ENCODE measurements at regions not wholly inside any gene's neighbourhood (a gene's known extent, or its start where the extent isn't known, plus 50 kb on each side); places are given as distances from the start of the nearest gene placed in this dataset.

- no peaks in the 10 kb centered on the region for H3K9me3 Mint-ChIP-seq
- H3K4me3 Mint-ChIP-seq = no peak overlapping the region
These were observed 358.5 kb downstream of the SEC16B start for GRCh38 chr1:177611402-177611801.

GRCh38 chr1:177609953-177610352 is 359.9 kb downstream of the SEC16B start:
- H3K27ac Mint-ChIP-seq = no peak overlapping the region
- no peaks in the 10 kb centered on the region for H3K9me3 Mint-ChIP-seq
- DNase-seq = no peak
- no peak overlapping the region for H3K4me3 Mint-ChIP-seq
- POLR2A ChIA-PET = no interaction called here
- no peaks in the 10 kb centered on the region for H3K27me3 Mint-ChIP-seq
- CTCF ChIA-PET = no interaction called here
- H3K36me3 Mint-ChIP-seq (ENCODE audit: low read depth) = no peaks in the 10 kb centered on the region
- H3K4me1 Mint-ChIP-seq = no peaks in the 10 kb centered on the region

More at GRCh38 chr1:177611402-177611801, 358.5 kb downstream of the SEC16B start:
- ChIA-PET CTCF (no interaction called here), POLR2A (no interaction called here)
- no peak for DNase-seq
- H3K27me3 Mint-ChIP-seq = no peaks in the 10 kb centered on the region
- no peak overlapping the region for H3K27ac Mint-ChIP-seq
- no peaks in the 10 kb centered on the region for H3K4me1 Mint-ChIP-seq
- no peaks in the 10 kb centered on the region for H3K36me3 Mint-ChIP-seq (ENCODE audit: low read depth)

- Mint-ChIP-seq H3K27me3 (no peaks in the 10 kb centered on the region), H3K9me3 (peaks cover 4% of the 10 kb centered on the region), H3K36me3 (ENCODE audit: low read depth) (no peaks in the 10 kb centered on the region), H3K4me1 (no peaks in the 10 kb centered on the region), H3K4me3 (no peak overlapping the region), H3K27ac (no peak overlapping the region)
- DNase-seq = no peak
- ChIA-PET CTCF (no interaction called here), POLR2A (no interaction called here)
These were observed 368.9 kb downstream of the SEC16B start for GRCh38 chr1:177600936-177601335.

- no peaks in the 10 kb centered on the region for H3K4me1 Mint-ChIP-seq
- peaks cover 4% of the 10 kb centered on the region for H3K9me3 Mint-ChIP-seq
- ChIA-PET CTCF (no interaction called here), POLR2A (no interaction called here)
- no peak overlapping the region for H3K4me3 Mint-ChIP-seq
- DNase-seq = no peak
- no peaks in the 10 kb centered on the region for H3K36me3 Mint-ChIP-seq (ENCODE audit: low read depth)
- no peak overlapping the region for H3K27ac Mint-ChIP-seq
- no peaks in the 10 kb centered on the region for H3K27me3 Mint-ChIP-seq
These were observed 369.5 kb downstream of the SEC16B start for GRCh38 chr1:177600321-177600720.

- no peaks in the 10 kb centered on the region for H3K4me1 Mint-ChIP-seq
- CTCF ChIA-PET = no interaction called here
- H3K4me3 Mint-ChIP-seq = no peak overlapping the region
- H3K36me3 Mint-ChIP-seq (ENCODE audit: low read depth) = no peaks in the 10 kb centered on the region
- H3K9me3 Mint-ChIP-seq = peaks cover 4% of the 10 kb centered on the region
- no peak overlapping the region for H3K27ac Mint-ChIP-seq
- DNase-seq = no peak
- POLR2A ChIA-PET = no interaction called here
- H3K27me3 Mint-ChIP-seq = no peaks in the 10 kb centered on the region
These were observed 372.5 kb downstream of the SEC16B start for GRCh38 chr1:177597393-177597792.

GRCh38 chr1:177596485-177596884 is 373.4 kb downstream of the SEC16B start:
- no peaks in the 10 kb centered on the region for H3K36me3 Mint-ChIP-seq (ENCODE audit: low read depth)
- no peak overlapping the region for H3K4me3 Mint-ChIP-seq

GRCh38 chr1:177593105-177593504 is 376.8 kb downstream of the SEC16B start:
- no peaks in the 10 kb centered on the region for H3K36me3 Mint-ChIP-seq (ENCODE audit: low read depth)
- H3K4me1 Mint-ChIP-seq = no peaks in the 10 kb centered on the region
- DNase-seq = no peak
- H3K27me3 Mint-ChIP-seq = no peaks in the 10 kb centered on the region
- H3K27ac Mint-ChIP-seq = no peak overlapping the region
- CTCF ChIA-PET = no interaction called here
- POLR2A ChIA-PET = no interaction called here
- no peak overlapping the region for H3K4me3 Mint-ChIP-seq
- H3K9me3 Mint-ChIP-seq = peaks cover 2% of the 10 kb centered on the region

More at GRCh38 chr1:177596485-177596884, 373.4 kb downstream of the SEC16B start:
- Mint-ChIP-seq H3K4me1 (no peaks in the 10 kb centered on the region), H3K9me3 (peaks cover 4% of the 10 kb centered on the region), H3K27ac (no peak overlapping the region), H3K27me3 (no peaks in the 10 kb centered on the region)
- POLR2A ChIA-PET = no interaction called here
- DNase-seq = no peak
- CTCF ChIA-PET = no interaction called here

GRCh38 chr1:177592624-177593023 is 377.2 kb downstream of the SEC16B start:
- no peak overlapping the region for H3K4me3 Mint-ChIP-seq
- ChIA-PET CTCF (no interaction called here), POLR2A (no interaction called here)
- H3K27me3 Mint-ChIP-seq = no peaks in the 10 kb centered on the region
- H3K9me3 Mint-ChIP-seq = peaks cover 2% of the 10 kb centered on the region
- DNase-seq = no peak
- H3K27ac Mint-ChIP-seq = no peak overlapping the region
- no peaks in the 10 kb centered on the region for H3K36me3 Mint-ChIP-seq (ENCODE audit: low read depth)
- H3K4me1 Mint-ChIP-seq = no peaks in the 10 kb centered on the region

GRCh38 chr1:177591155-177591554 is 378.7 kb downstream of the SEC16B start:
- Mint-ChIP-seq H3K27me3 (no peaks in the 10 kb centered on the region), H3K4me1 (no peaks in the 10 kb centered on the region), H3K27ac (no peak overlapping the region), H3K36me3 (ENCODE audit: low read depth) (no peaks in the 10 kb centered on the region), H3K9me3 (peaks cover 2% of the 10 kb centered on the region), H3K4me3 (no peak overlapping the region)
- ChIA-PET CTCF (no interaction called here), POLR2A (no interaction called here)
- no peak for DNase-seq

- Mint-ChIP-seq H3K4me3 (no peak overlapping the region), H3K9me3 (peaks cover 2% of the 10 kb centered on the region), H3K27ac (no peak overlapping the region), H3K36me3 (ENCODE audit: low read depth) (no peaks in the 10 kb centered on the region), H3K4me1 (no peaks in the 10 kb centered on the region), H3K27me3 (no peaks in the 10 kb centered on the region)
- no peak for DNase-seq
- ChIA-PET CTCF (no interaction called here), POLR2A (no interaction called here)
These were observed 380.7 kb downstream of the SEC16B start for GRCh38 chr1:177589166-177589565.

- Mint-ChIP-seq H3K4me3 (no peak overlapping the region), H3K9me3 (peaks cover 5% of the 10 kb centered on the region), H3K4me1 (no peaks in the 10 kb centered on the region), H3K36me3 (ENCODE audit: low read depth) (no peaks in the 10 kb centered on the region), H3K27me3 (no peaks in the 10 kb centered on the region), H3K27ac (no peak overlapping the region)
- ChIA-PET CTCF (no interaction called here), POLR2A (no interaction called here)
- DNase-seq = no peak
These were observed 383.4 kb downstream of the SEC16B start for GRCh38 chr1:177586429-177586828.

- ChIA-PET CTCF (no interaction called here), POLR2A (no interaction called here)
- Mint-ChIP-seq H3K27ac (no peak overlapping the region), H3K4me1 (no peaks in the 10 kb centered on the region), H3K36me3 (ENCODE audit: low read depth) (no peaks in the 10 kb centered on the region), H3K27me3 (no peaks in the 10 kb centered on the region), H3K4me3 (no peak overlapping the region), H3K9me3 (peaks cover 6% of the 10 kb centered on the region)
- no peak for DNase-seq
These were observed 384.3 kb downstream of the SEC16B start for GRCh38 chr1:177585302-177586220.

- no peaks in the 10 kb centered on the region for H3K27me3 Mint-ChIP-seq
- ChIA-PET CTCF (no interaction called here), POLR2A (no interaction called here)
- no peaks in the 10 kb centered on the region for H3K9me3 Mint-ChIP-seq
- no peak overlapping the region for H3K27ac Mint-ChIP-seq
- H3K4me1 Mint-ChIP-seq = no peaks in the 10 kb centered on the region
- H3K4me3 Mint-ChIP-seq = no peak overlapping the region
- DNase-seq = no peak
- H3K36me3 Mint-ChIP-seq (ENCODE audit: low read depth) = no peaks in the 10 kb centered on the region
These were observed 396.0 kb downstream of the SEC16B start for GRCh38 chr1:177573901-177574300.

GRCh38 chr1:177571485-177572076 is 398.3 kb downstream of the SEC16B start:
- no peak overlapping the region for H3K27ac Mint-ChIP-seq
- no peaks in the 10 kb centered on the region for H3K9me3 Mint-ChIP-seq
- H3K4me1 Mint-ChIP-seq = no peaks in the 10 kb centered on the region
- DNase-seq = no peak
- POLR2A ChIA-PET = no interaction called here
- H3K27me3 Mint-ChIP-seq = no peaks in the 10 kb centered on the region
- no peak overlapping the region for H3K4me3 Mint-ChIP-seq
- H3K36me3 Mint-ChIP-seq (ENCODE audit: low read depth) = no peaks in the 10 kb centered on the region
- CTCF ChIA-PET = no interaction called here
